ENCODE measurements at regions not wholly inside any gene's neighbourhood (a gene's known extent, or its start where the extent isn't known, plus 50 kb on each side); places are given as distances from the start of the nearest gene placed in this dataset.

GRCh38 chr6:68296126-68296525 lies 339.0 kb upstream of the ADGRB3 start:
- no peak for DNase-seq (ENCODE audit: low read depth)

GRCh38 chr6:68282646-68283045 lies 352.4 kb upstream of the ADGRB3 start:
- H3K36me3 ChIP-seq (ENCODE audit: control insufficient read depth, insufficient read depth, low read length): no peaks in the 10 kb centered on the region
- no peak overlapping the region for H3K4me3 ChIP-seq (ENCODE audit: low read depth, low read length)
- no peak for DNase-seq (ENCODE audit: low read depth)
- CTCF ChIA-PET: no interaction called here
- POLR2A ChIA-PET: no interaction called here
- TF ChIP-seq CTCF (IDR thresholded peaks at IDR 0.05; ENCODE audit: insufficient read depth, low read depth, low read length): no peak
- no peaks in the 10 kb centered on the region for H3K27me3 ChIP-seq (ENCODE audit: control insufficient read depth, insufficient read depth, low read length)

More at GRCh38 chr6:68296126-68296525, 339.0 kb upstream of the ADGRB3 start:
- Histone ChIP-seq H3K27me3 (ENCODE audit: control insufficient read depth, insufficient read depth, low read length) (no peaks in the 10 kb centered on the region), H3K4me3 (ENCODE audit: low read depth, low read length) (no peak overlapping the region), H3K36me3 (ENCODE audit: control insufficient read depth, insufficient read depth, low read length) (no peaks in the 10 kb centered on the region)
- no peak for TF ChIP-seq CTCF (IDR thresholded peaks at IDR 0.05; ENCODE audit: insufficient read depth, low read depth, low read length)
- ChIA-PET CTCF (no interaction called here), POLR2A (no interaction called here)

- POLR2A ChIA-PET: no interaction called here
- no peak overlapping the region for H3K4me3 ChIP-seq (ENCODE audit: low read depth, low read length)
- CTCF ChIA-PET: no interaction called here
- no peaks in the 10 kb centered on the region for H3K27me3 ChIP-seq (ENCODE audit: control insufficient read depth, insufficient read depth, low read length)
- H3K36me3 ChIP-seq (ENCODE audit: control insufficient read depth, insufficient read depth, low read length): no peaks in the 10 kb centered on the region
- no peak for TF ChIP-seq CTCF (IDR thresholded peaks at IDR 0.05; ENCODE audit: insufficient read depth, low read depth, low read length)
- DNase-seq (ENCODE audit: low read depth): no peak
Measured at GRCh38 chr6:68279793-68280557, 355.1 kb upstream of the ADGRB3 start.

DNA sequence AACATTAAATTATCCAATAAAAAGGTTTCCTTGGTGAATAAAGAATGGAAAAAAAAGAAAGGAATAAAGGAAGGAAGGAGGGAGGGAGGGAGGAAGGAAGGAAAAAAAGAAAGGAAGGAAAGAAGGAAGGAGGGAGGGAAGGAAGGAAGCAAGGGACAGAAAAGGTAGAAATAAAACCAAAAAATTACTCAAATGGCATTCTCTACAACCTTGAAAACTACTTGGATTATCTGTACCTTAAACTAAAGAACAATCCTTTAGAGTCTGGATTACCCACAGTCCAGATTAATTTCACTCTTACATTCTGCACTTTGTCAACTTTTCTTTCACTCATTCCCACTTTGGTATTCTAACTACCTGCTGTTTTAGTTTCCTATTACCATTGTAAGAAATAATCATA lies 361.8 kb upstream of the ADGRB3 start:
- DNase-seq (ENCODE audit: low read depth): no peak
- no peaks in the 10 kb centered on the region for H3K36me3 ChIP-seq (ENCODE audit: control insufficient read depth, insufficient read depth, low read length)
- no peaks in the 10 kb centered on the region for H3K27me3 ChIP-seq (ENCODE audit: control insufficient read depth, insufficient read depth, low read length)
- TF ChIP-seq CTCF (IDR thresholded peaks at IDR 0.05; ENCODE audit: insufficient read depth, low read depth, low read length): no peak
- ChIA-PET POLR2A (no interaction called here), CTCF (no interaction called here)
- H3K4me3 ChIP-seq (ENCODE audit: low read depth, low read length): no peak overlapping the region

- DNase-seq (ENCODE audit: low read depth): no peak
- Histone ChIP-seq H3K4me3 (ENCODE audit: low read depth, low read length) (no peak overlapping the region), H3K36me3 (ENCODE audit: control insufficient read depth, insufficient read depth, low read length) (no peaks in the 10 kb centered on the region), H3K27me3 (ENCODE audit: control insufficient read depth, insufficient read depth, low read length) (no peaks in the 10 kb centered on the region)
- TF ChIP-seq CTCF (IDR thresholded peaks at IDR 0.05; ENCODE audit: insufficient read depth, low read depth, low read length): no peak
- ChIA-PET POLR2A (no interaction called here), CTCF (interaction anchor here (1.2 kb wide), 1 partner anchor 10 kb away, joined by 5 read pairs; no protein-coding TSS in a partner anchor)
Measured at GRCh38 chr6:68256391-68256790, 378.7 kb upstream of the ADGRB3 start.
